H1 (cell line): ENCODE measurements at regions not wholly inside any gene's neighbourhood (a gene's known extent, or its start where the extent isn't known, plus 50 kb on each side); places are given as distances from the start of the nearest gene placed in this dataset.

Experiments used
- CHD1 ChIP-seq: IDR thresholded peaks from 2 replicates; pipeline ENCODE4 v1.6.1; 2012; ENCODE audit warnings: low read depth, low read length, improper control_type of control experiment
- CTCF ChIP-seq, 3 experiments: IDR thresholded peaks; 1 replicate in 2 of 3; 2 replicates in 1 of 3; pipeline versions ENCODE4 v1.5.1 to v1.6.1; 2011; ENCODE audit warnings: low read length in 3 of 3, mild to moderate bottlenecking in 3 of 3, inconsistent platforms in 2 of 3, low read depth in 1 of 3, moderate library complexity in 1 of 3; ENCODE audit not compliant: insufficient read depth in 1 of 3; ENCODE audit errors: control extremely low read depth in 1 of 3
- GABPA ChIP-seq: IDR thresholded peaks from 2 replicates; pipeline ENCODE4 v1.6.1; 2011; ENCODE audit warnings: mild to moderate bottlenecking, low read length, moderate library complexity, borderline replicate concordance; ENCODE audit not compliant: insufficient read depth
- RAD21 ChIP-seq, 2 experiments: IDR thresholded peaks in 1 of 2; conservative IDR thresholded peaks in 1 of 2; 2 replicates each; pipeline ENCODE4 v1.6.1; 2011; ENCODE audit warnings: low read depth in 2 of 2, low read length in 2 of 2, improper control_type of control experiment in 1 of 2, inconsistent platforms in 1 of 2, mild to moderate bottlenecking in 1 of 2, moderate library complexity in 1 of 2
- SP1 ChIP-seq: IDR thresholded peaks from 2 replicates; pipeline ENCODE4 v1.6.1; 2011; ENCODE audit warnings: low read depth, low read length

GRCh38 chr6:77318256-77318655 is 145.0 kb downstream of the HTR1B start:
- TF ChIP-seq GABPA, result no peak
- no peak for TF ChIP-seq CTCF (IDR thresholded peaks at IDR 0.05; ENCODE audit: control extremely low read depth in 1 of 3, insufficient read depth in 1 of 3, low read depth in 1 of 3, low read length in 3 of 3)
- TF ChIP-seq SP1, result no peak
- TF ChIP-seq RAD21 (IDR thresholded peaks at IDR 0.05 in 1 of 2, conservative IDR thresholded peaks at IDR 0.05 in 1 of 2; ENCODE audit: low read depth in 2 of 2, low read length in 2 of 2), result no peak
- TF ChIP-seq CHD1, result no peak
